Left forelimb (tissue), 1 donor: ENCODE measurements at regions not wholly inside any gene's neighbourhood (a gene's known extent, or its start where the extent isn't known, plus 50 kb on each side); places are given as distances from the start of the nearest gene placed in this dataset.
A peak's percentile ranks its signal among the peaks of the same experiment; 100 is the strongest.
"Not testable (repeated sequence)": the region's sequence is repeated elsewhere in the genome, so short reads cannot be mapped to it uniquely, and the experiment has no call there.

ENCODE experiments used
- DNase-seq: peaks from one replicate; pipeline ENCODE4 v3.0.0-alpha.2; 2018; ENCODE audit warnings: low spot score

DNA sequence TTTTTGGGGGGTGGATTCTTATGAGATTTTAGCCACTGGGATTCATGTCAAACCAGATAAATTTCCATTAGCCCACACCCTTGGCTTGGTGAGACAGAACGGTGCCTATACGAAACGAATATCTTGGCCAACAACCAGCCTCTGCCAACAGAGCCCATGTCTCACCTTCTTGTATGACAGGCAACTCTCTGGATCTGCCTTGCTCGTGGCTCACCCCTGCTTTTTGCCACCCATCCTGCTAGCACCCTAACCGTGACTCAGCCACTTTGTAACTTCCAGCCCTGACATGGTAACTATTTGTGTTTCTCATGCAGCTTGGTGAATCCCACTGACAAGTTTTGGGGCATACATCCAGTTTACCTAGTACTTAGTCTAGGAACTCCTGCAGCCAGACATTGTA, 457.0 kb downstream of the SPATA31D1 start:
- DNase-seq: no peak

DNA sequence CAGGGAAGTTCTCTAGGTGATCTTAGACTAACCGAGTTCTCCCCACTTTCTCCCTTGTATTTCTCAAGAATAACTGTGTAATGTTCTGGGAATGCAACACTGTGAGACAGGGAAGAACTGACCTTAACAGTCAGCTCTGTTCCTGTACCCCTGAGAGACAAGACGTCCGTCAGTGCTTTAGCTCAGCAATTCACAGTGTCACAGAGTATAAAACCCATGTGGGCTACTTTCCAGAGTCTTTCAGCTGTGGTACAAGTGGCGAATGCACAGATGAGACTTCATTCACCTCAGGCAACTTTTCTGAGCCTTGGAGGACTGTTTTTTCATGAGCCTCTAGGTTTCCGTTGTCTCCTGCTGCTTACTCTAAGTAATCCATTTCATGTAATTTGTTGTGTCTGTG, 458.8 kb downstream of the SPATA31D1 start:
- no peak for DNase-seq

DNA sequence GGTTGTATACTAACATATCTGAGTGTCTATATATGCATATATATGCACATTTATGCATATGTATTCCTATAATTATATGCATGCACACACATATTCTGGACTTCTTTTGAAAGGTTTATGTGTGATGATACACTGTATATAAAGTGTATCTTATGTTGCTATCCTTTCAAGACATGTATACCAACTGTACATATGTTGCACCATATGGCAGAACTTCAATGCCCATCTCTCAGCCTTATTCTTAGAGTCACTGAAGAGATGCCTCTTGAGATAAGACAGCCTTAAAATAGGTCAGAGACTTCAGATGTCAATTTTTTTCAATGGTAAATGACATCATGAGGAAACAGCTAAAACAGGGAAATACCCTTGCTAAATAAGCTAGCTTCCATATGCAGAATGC, 461.4 kb downstream of the SPATA31D1 start:
- no peak for DNase-seq

DNA sequence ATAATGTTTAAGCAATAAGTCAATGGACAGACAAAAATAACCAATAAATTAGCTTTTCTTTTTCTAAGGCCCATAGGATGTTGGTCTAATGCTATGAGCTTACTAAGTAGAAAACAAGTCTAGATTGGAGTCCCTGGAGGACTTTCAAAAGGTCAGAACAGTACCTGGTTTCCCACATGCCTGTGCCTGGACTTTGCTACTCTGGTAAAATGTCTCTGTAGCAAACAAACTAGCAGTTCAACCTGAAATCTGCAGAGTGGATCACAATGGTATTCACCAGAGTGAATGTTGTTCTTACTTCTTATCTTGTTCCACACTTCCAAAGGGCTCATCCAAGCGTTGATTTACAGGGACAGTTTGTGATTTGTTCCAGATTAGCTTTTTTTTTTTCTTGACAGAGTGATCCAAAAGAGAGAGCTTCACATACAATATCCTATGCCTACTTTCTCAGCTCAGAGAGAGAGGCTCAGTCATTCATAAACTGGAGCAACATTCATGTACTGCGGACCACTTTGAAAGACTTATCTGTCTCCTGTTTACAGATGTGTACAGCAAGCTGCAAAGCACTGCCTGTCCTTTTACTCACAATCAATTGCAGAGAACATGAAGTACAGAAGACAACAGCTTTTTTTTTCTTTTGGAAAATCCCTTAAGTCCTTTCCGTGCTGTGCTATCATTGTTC, 466.1 kb downstream of the SPATA31D1 start:
- DNase-seq: no peak

DNA sequence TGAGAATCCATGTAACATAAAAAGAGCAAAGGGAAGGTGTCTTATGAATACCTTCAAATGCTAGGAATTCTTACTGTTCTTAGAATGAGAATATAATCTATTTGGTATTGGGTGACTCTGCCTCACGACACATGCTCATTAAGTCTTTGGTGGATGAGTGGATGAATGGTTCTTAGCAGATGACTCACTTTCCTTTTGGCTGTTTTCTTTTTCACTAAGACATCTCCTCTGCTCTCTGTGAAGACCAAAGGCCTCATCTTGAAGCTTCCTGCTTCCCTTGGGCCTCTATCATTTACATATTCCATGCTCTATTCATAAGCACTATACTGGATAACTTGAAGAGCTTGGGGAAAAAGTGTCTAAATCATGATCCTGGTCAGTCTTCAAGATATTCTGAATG, 468.1 kb downstream of the SPATA31D1 start:
- DNase-seq: no peak

DNA sequence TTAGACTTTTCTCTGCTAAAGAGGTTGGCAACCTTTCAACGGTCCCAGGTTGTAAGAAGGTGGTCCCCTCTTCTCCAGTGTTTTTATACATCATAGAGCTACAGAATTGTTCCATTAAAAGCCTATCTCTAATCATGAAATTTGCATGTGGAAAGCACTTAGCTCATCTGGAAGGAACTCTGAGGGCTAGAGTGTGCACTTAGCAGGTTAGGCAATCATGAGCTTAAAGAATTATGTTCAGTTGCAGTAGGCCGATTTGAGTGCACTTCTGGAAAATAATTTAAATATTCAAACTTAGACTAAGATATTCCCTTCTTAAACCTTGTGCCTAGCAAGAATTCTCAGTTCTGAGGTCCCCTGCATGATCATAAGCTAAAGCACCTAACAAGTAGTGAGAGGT, 468.7 kb downstream of the SPATA31D1 start:
- no peak for DNase-seq

DNA sequence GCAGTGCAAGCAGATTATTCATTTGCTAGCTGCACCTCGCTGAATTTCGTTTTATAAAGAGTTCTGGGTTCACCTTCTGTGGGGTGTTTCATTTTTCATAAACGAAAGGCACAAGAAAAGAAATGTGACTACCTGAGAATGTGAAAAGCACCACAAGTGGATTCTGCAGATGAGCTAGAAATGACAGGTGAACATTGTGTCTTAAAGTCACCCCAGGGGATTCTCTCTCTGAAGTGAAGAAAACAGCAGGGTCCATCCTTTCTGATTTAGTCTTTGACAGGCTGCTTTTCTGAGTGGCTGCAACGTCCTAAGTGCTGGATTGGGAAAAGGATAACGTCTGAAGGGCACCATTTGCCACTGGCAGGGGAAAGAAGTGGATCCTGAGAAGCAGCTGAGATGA, 469.3 kb downstream of the SPATA31D1 start:
- no peak for DNase-seq

DNA sequence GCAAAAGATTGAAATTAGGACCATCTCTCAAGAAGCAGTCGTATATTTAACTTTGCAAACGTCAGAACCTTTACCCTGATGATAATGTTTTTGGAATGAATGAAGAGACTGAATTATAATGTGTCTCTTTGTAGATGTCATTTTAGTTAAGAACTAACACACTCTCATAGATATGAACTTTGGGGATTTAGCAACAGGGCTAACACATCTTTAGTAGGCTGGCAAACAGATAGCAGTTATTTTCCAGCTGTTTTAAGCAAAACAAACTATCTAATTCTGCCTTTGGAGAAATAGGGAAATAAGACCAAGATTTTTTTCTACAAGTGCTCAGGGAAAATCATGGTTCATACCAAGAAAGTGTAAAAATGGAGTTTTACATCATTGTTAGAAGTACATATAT, 469.7 kb downstream of the SPATA31D1 start:
- no peak for DNase-seq

DNA sequence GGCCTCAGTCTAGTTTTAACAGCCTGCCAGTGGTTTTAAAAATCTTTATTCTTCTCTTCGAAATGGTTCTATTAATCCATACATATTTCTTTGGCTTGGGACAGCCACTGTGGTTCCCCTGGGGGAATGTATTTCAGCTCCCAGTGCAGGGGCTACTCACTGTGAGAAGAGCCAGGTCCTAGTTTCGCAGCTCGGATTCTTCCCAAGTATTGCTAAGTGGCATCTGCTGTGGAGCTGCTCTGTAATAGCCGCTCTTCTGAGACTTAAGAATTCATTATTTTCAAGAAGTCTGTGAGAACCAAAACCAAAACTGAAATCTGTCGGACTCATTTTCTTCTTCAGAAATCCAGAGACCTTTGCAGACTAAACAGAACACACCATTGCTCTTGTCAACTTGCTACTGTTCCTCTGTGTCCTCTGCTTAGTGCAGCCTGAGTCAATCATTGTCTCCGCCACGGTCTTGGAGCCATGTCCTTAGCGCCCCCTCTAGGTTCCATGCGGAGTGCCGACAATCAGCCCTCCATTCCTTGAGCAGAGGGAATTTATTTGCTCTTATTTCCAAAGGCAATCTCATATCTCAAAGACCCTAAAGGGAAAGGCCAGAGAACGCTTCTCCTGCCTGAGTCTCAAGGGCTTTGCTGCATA, 478.2 kb downstream of the SPATA31D1 start:
- no peak for DNase-seq

DNA sequence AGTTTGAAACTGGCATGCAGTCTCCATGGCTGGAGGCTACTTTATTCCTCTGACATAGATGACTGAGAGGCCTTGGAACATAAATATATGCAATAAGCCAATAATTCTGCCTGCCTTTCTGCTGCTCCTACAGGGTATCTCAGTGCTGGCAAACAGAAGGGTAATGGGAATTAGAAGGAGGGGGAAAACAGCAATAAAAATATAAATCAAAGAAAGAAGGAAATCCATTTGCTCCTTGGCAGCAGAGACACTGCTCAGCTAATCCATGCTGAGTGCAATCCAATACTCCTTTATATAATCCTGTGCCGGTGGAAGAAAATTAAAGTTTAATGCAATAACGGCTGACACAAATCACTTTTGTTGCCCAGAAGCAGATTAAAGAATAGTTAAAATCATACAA, 478.9 kb downstream of the SPATA31D1 start:
- DNase-seq: no peak

DNA sequence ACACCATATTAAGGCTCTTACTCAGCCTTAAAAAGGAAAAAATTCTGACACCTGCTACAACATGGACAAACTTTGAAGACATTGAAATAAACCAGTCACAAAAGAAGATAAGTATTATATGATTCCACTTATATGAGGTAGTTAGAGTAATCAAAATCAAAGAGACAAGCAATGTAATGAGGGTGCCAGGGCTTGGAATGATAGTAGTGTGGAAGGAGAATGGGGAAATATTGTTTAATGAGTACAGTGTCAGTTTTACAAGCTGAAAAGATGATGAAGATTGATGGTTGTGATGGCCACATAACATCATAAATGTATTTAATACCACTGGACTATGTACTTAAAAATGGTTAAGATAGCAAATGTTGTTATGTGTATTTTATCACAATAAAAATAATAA, 485.7 kb downstream of the SPATA31D1 start:
- DNase-seq: no peak

DNA sequence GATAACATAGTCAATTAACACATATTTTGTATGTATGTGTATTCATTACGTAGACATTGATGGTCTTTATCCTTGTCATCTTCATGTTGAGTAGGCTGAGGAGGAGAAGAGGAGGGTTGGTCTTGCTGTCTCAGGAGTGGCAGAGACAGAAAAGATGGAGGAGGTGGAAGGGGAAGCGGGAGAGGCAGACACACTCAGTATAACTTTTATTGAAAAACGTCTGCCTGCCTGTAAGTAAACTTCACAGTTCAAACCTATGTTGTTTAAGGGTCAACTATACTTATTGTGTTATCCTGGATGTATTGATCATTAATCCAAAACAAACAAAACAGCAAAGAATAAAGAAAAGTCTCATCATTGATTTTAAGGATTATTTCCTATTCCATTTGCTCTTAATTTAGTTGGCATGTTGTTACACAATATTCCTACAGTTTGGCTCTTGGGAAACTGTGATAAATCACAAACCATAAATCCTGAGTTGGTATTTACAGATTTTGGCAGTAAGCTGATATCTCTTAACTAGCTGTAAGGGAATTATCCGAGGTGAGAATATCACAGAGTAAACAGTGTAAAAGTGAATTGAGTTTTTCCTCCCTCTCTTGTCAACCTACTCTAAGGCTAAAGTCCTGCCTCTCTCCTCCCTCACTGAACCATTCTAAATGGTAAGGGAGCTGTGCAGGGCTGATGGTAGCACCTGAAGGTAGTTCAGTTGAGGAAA, 487.2 kb downstream of the SPATA31D1 start:
- no peak for DNase-seq

DNA sequence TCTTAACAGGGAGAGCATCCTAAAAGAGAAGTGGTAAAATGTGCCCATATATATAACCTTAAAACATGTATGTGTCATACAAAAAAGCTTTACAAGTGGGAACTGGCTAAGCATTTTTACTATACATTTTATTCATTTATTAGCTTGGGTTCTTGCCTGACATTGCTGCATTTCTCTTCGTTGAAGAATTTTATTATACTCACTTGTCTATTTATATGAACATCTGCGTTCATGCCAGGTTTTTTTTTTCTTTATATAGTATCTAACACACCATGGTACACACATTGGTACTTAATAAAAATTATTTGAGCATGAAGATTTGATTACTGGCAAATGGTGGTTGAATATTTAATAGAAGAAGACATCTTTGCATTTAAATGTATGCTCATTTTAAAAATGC, 492.3 kb downstream of the SPATA31D1 start:
- DNase-seq: no peak

DNA sequence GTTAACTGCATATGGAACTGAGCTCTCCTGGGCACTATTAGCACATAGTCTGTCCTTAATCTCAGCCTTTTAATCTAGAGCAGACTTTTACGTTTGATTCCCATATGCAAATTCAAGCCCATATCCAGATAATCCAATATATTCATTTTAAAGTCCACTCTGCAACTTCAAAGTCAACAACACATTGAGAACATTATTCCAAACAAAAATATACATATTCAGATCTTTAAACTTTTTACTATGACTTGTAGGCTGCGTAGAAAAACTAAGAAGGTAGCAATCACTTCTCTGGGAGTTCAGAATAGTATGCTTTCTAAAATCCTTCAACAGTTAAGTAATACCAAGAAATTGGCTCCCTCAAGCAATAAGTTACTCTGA, 499.4 kb downstream of the SPATA31D1 start:
- no peak for DNase-seq

DNA sequence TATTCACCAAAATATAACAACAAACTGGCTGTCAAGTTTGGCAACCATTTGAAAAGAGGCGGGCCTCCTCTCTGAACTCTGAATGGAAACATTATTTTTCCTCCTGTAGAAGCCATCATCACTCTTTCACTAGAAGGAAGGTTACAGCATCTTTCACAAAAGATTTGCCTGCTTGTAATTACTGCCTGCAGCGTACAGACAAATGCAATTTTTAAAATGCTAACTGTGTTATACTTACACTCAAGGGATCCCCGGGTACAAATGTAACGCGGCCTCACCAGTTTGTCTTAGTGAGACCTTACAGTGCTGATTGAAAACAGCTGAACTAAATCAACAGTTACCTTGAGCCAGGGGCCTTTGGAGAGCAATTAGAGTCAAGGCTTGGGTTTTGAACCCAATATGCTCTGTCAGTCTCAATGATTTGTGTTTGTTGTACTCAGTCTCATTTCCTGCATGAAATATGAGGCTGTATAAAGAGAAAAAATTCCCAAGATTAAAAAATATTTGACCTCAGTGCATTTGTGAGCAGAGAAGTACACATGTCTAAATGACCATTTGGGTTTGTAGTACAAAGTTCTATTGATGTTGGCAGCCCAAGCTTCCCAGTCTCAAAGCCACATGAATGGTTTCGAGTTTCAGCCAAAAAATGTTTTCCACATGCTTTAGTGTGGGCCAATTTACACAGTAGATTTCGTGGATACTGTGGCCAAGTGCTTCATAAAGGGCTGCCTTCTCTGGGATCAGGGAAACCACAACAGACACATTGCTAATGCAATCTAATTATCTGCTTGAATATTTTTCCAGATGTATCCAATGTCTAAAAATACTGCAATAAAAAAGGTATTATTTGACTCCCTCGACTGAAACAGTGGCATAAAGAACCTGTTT, 500.0 kb downstream of the SPATA31D1 start:
- peak; percentile 70 for DNase-seq

DNA sequence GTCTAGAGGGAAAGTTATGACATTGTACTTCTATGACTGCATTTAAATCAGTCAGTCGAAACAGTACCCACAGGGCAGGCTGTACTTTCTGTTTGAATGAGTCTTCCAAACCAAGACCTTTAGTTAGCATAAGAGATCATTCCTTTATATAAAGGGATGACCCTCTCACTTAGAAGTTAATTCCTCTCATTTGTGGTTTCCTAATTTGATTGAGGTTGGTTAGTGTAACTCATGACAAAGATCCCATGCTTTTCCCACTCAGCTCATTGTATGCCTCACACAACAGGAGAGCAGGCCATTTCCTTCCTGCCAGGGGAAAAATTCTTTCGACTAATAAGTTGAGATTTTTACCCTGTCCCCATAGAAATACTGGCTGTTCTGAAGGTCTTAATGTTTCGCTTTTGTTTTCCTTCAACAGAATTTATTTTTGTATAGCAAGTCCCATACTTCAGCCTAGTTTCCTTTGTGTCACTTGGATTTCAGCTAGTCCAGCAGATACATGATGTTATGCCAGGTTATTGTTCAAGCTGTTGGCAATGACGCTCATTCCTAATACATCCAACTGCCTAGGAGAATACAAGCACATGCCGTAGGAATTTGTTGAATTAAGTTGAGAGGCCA, 500.7 kb downstream of the SPATA31D1 start:
- DNase-seq: no peak

DNA sequence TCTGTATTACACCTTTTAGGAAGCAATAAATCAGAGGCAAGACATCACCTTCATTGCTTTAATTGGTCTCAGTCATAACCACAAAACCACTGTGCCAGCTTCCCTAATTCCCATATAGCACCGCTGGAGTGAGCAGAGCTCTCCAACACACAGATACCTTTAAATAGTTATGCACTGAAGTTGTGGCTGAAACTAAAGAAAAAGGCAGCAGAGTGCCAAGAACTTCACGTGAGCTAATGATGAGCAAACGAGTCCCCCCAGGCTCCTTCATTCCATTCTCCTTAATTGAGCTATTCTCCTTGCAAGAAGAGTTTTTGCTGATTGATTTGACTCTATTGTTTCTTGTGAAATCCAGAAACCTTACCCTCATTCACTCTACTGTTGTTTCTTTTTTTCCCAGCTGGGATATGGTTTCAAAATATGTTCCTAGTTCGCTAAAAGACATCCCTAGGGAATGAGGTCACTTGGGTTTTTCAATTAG, 501.5 kb downstream of the SPATA31D1 start:
- no peak for DNase-seq

DNA sequence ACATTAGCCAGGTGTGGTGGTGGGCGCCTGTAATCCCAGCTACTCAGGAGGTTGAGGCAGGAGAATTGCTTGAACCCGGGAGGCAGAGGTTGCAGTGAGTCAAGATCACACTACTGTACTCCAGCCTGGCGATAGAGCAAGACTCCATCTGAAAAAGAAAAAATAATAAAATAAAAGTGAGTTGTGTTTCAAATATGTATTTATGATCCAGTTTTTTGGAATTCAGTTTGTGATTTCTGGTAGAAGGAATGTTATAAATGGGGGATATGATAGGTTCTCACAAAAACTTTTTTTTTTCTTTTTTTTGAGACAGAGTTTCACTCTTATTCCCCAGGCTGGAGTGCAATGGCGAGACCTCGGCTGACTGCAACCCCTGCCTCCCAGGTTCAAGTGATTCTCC, 502.2 kb downstream of the SPATA31D1 start:
- not testable (repeated sequence) for DNase-seq

DNA sequence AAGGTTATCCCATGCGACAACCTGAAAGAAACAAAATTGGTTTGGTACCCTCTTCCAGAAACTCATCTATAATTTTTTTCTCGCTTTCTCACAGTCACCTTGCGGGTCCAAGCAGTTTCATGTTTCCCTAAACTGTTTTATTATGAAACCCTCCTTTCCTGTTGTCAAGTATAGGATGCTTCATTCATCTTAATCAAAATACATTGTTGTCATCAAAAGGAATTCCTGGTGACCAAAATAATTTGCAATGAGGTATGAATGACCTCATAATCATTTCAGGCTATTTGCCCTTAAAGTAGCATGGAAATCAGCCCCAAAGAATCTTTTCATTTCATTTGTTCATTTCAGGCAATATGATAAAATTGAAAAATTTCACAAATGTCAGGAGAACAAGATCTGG, 503.0 kb downstream of the SPATA31D1 start:
- DNase-seq: no peak

DNA sequence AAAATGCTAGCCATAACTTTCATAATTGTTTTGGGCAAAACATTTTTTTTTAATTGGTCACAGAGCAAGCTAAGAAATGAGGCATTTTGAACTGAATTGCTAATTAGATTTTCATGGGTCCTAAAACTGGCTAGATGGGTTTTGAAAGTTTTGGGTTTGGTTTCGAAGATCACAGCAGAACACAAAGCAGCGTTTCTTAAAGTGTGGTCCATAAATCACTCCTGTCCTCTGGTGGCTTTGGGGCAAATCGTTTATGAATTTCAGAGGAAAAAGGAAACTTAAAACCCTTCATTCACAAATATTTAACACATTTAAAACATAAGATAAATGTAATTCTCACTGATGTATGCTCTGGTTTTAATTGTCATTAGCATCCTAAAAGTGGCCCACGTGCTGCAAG, 503.7 kb downstream of the SPATA31D1 start:
- DNase-seq: no peak

DNA sequence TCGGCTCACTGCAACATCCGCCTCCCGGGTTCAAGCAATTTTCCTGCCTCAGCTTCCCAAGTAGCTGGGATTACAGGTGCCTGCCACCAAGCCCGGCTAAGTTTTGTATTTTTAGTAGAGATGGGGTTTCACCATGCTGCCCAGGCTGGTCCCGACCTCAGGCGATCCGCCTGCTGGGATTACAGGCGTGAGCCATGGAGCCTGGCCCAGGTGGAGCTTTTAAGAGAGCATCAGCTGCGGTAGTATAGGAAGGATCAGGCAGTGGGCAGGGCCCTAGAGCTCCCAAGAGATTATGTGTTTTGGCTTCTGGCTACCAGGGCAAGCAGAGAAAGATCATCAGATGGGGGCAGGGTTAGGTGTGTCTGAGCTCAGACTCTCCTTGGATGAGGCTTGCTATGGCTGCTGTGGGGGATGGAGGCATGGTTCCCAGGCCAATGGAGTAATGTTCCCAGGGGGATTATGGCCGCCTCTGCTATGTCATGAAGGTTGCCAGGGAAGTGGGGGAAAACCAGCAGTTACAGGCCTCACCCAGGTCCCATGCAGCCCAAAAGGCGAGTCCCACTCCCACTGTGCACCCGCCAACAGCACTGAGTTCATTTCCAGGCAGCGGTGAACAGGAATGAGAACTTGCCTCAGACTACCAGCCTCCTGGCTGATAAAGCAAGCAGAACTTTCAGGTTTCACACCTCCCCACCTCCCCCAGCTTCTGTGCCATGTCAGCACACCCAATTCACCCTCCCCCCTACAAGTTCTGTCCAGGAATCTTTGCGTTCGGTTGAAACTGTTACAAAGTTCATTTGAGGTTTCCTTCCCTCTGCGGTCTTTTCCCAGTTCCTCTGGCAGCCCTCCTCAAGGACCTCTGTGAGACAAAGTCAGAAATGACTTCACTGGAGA, 507.6 kb downstream of the SPATA31D1 start:
- no peak for DNase-seq
